Osteocyte (in vitro differentiated cells): ENCODE measurements at regions not wholly inside any gene's neighbourhood (a gene's known extent, or its start where the extent isn't known, plus 50 kb on each side); places are given as distances from the start of the nearest gene placed in this dataset.

ENCODE experiments used
- DNase-seq: peaks from one replicate; pipeline ENCODE4 v3.0.0; 2021; ENCODE audit warnings: mixed read lengths; ENCODE audit not compliant: unreplicated experiment; ENCODE audit errors: extremely low spot score
- H3K27ac Mint-ChIP-seq: one replicate; pipeline ENCODE4 v1.8.0; 2021; ENCODE audit warnings: mild to moderate bottlenecking, mixed read lengths; ENCODE audit not compliant: unreplicated experiment
- H3K27me3 Mint-ChIP-seq: one replicate; pipeline ENCODE4 v1.8.0; 2021; ENCODE audit warnings: mixed read lengths; ENCODE audit not compliant: unreplicated experiment
- H3K36me3 Mint-ChIP-seq: one replicate; pipeline ENCODE4 v1.8.0; 2021; ENCODE audit warnings: mixed read lengths; ENCODE audit not compliant: unreplicated experiment
- H3K4me1 Mint-ChIP-seq: one replicate; pipeline ENCODE4 v1.8.0; 2021; ENCODE audit warnings: mixed read lengths; ENCODE audit not compliant: unreplicated experiment
- H3K4me3 Mint-ChIP-seq: one replicate; pipeline ENCODE4 v1.8.0; 2021; ENCODE audit warnings: mild to moderate bottlenecking, moderate library complexity, mixed read lengths; ENCODE audit not compliant: unreplicated experiment
- H3K9me3 Mint-ChIP-seq: one replicate; pipeline ENCODE4 v1.8.0; 2021; ENCODE audit warnings: mixed read lengths; ENCODE audit not compliant: unreplicated experiment
- CTCF ChIP-seq: fragments of 200-600 bp; sonication (generic); IDR thresholded peaks from 2 replicates; pipeline ENCODE4 v1.5.0; 2021; ENCODE audit warnings: antibody characterized with exemption, mild to moderate bottlenecking, moderate library complexity

- H3K27me3 Mint-ChIP-seq = no peaks in the 10 kb centered on the region
- no peaks in the 10 kb centered on the region for H3K36me3 Mint-ChIP-seq
- no peaks in the 10 kb centered on the region for H3K9me3 Mint-ChIP-seq
- H3K27ac Mint-ChIP-seq = no peak overlapping the region
- no peak for TF ChIP-seq CTCF
- no peak for DNase-seq
- H3K4me1 Mint-ChIP-seq = peaks cover 17% of the 10 kb centered on the region
- H3K4me3 Mint-ChIP-seq = no peak overlapping the region
Measured at GRCh38 chr21:16156841-16157489, 427.2 kb downstream of the USP25 start.

- peak overlapping the region; percentile 3 for H3K27ac Mint-ChIP-seq
- H3K36me3 Mint-ChIP-seq = no peaks in the 10 kb centered on the region
- no peak overlapping the region for H3K4me3 Mint-ChIP-seq
- H3K9me3 Mint-ChIP-seq = no peaks in the 10 kb centered on the region
- DNase-seq = no peak
- TF ChIP-seq CTCF = no peak
- H3K4me1 Mint-ChIP-seq = peaks cover 19% of the 10 kb centered on the region
- no peaks in the 10 kb centered on the region for H3K27me3 Mint-ChIP-seq
Measured at GRCh38 chr21:16159213-16159970, 429.6 kb downstream of the USP25 start.

- TF ChIP-seq CTCF = no peak
- no peaks in the 10 kb centered on the region for H3K27me3 Mint-ChIP-seq
Measured at GRCh38 chr21:16159971-16160350, 430.2 kb downstream of the USP25 start.

GRCh38 chr21:16162953-16163352, 433.2 kb downstream of the USP25 start:
- TF ChIP-seq CTCF = no peak
- DNase-seq = no peak
- Mint-ChIP-seq H3K27ac (no peak overlapping the region), H3K4me3 (no peak overlapping the region), H3K27me3 (no peaks in the 10 kb centered on the region), H3K4me1 (peaks cover 20% of the 10 kb centered on the region), H3K9me3 (no peaks in the 10 kb centered on the region), H3K36me3 (no peaks in the 10 kb centered on the region)

More at GRCh38 chr21:16159971-16160350, 430.2 kb downstream of the USP25 start:
- Mint-ChIP-seq H3K36me3 (no peaks in the 10 kb centered on the region), H3K4me1 (peaks cover 19% of the 10 kb centered on the region), H3K4me3 (no peak overlapping the region), H3K27ac (no peak overlapping the region), H3K9me3 (no peaks in the 10 kb centered on the region)
- no peak for DNase-seq

- H3K4me3 Mint-ChIP-seq = no peak overlapping the region
- H3K36me3 Mint-ChIP-seq = no peaks in the 10 kb centered on the region
- H3K27ac Mint-ChIP-seq = no peak overlapping the region
- H3K4me1 Mint-ChIP-seq = peaks cover 7% of the 10 kb centered on the region
- no peak for TF ChIP-seq CTCF
- no peaks in the 10 kb centered on the region for H3K9me3 Mint-ChIP-seq
- no peak for DNase-seq
- no peaks in the 10 kb centered on the region for H3K27me3 Mint-ChIP-seq
Measured at GRCh38 chr21:16169102-16169511, 439.3 kb downstream of the USP25 start.
